HEK293 (cell line): ENCODE measurements at regions not wholly inside any gene's neighbourhood (a gene's known extent, or its start where the extent isn't known, plus 50 kb on each side); places are given as distances from the start of the nearest gene placed in this dataset.

Source experiments
- CTCF ChIA-PET: fragments of 350-600 bp; formaldehyde crosslinking; extraction: SDS; loops from one replicate; lab custom pipeline; 2021; ENCODE audit warnings: antibody characterized with exemption; lab: Yijun Ruan, JAX
- POLR2A ChIA-PET: fragments of 300-600 bp; formaldehyde crosslinking; extraction: SDS; loops from one replicate; lab custom pipeline; 2020; ENCODE audit warnings: antibody characterized with exemption, inconsistent platforms; lab: Yijun Ruan, JAX
- H3K27ac ChIP-seq: fragments of 200-500 bp; sonication (Bioruptor generic); 2 replicates; pipeline ENCODE4 v1.5.1; 2014; ENCODE audit warnings: low read depth, low read length, control low read depth, inconsistent platforms; ENCODE audit errors: extremely low read depth
- H3K36me3 ChIP-seq, 2 experiments: fragments of 200-500 bp in 1 of 2; sonication (Bioruptor generic) in 1 of 2; 1 replicate in 1 of 2; 2 replicates in 1 of 2; pipeline ENCODE4 v1.5.1; 2014 to 2017; ENCODE audit warnings: inconsistent platforms in 2 of 2, low read length in 2 of 2; ENCODE audit not compliant: control insufficient read depth in 2 of 2, insufficient read depth in 1 of 2
- H3K4me1 ChIP-seq: fragments of 200-500 bp; sonication (Bioruptor generic); 2 replicates; pipeline ENCODE4 v1.5.1; 2014; ENCODE audit warnings: mild to moderate bottlenecking, low read length, inconsistent platforms; ENCODE audit not compliant: control insufficient read depth, insufficient read depth
- H3K4me3 ChIP-seq: 2 replicates; pipeline ENCODE4 v1.5.1; 2011; ENCODE audit warnings: low read depth, mild to moderate bottlenecking, control low read depth, low read length, moderate library complexity
- H3K9me3 ChIP-seq: fragments of 200-500 bp; sonication (Bioruptor generic); 2 replicates; pipeline ENCODE4 v1.5.1; 2014; ENCODE audit warnings: low read depth, low read length, inconsistent platforms; ENCODE audit not compliant: control insufficient read depth, insufficient read depth
- GLI2 ChIP-seq: fragments of 450-650 bp; formaldehyde crosslinking; IDR thresholded peaks from 2 replicates; pipeline ENCODE4; 2017; ENCODE audit warnings: missing biosample characterization, missing genetic modification characterization, low read depth, borderline replicate concordance
- PRDM1 ChIP-seq: fragments of 450-650 bp; formaldehyde crosslinking; IDR thresholded peaks from 2 replicates; pipeline ENCODE4; 2016; ENCODE audit warnings: missing biosample characterization, missing genetic modification characterization
- ZBTB11 ChIP-seq: fragments of 450-650 bp; formaldehyde crosslinking; conservative IDR thresholded peaks from 2 replicates; pipeline ENCODE4 v1.5.1; 2016; ENCODE audit warnings: low read depth, missing biosample characterization, missing genetic modification characterization
- ZBTB20 ChIP-seq: fragments of 450-650 bp; formaldehyde crosslinking; IDR thresholded peaks from 2 replicates; pipeline ENCODE4 v1.5.1; 2016; ENCODE audit warnings: missing biosample characterization, missing genetic modification characterization
- ZFP69B ChIP-seq: fragments of 450-650 bp; formaldehyde crosslinking; IDR thresholded peaks from 2 replicates; pipeline ENCODE4 v1.5.1; 2016; ENCODE audit warnings: missing biosample characterization, missing genetic modification characterization
- ZNF133 ChIP-seq: fragments of 450-650 bp; formaldehyde crosslinking; IDR thresholded peaks from 2 replicates; pipeline ENCODE4 v1.5.1; 2016; ENCODE audit warnings: missing biosample characterization, missing genetic modification characterization
- ZNF148 ChIP-seq: fragments of 450-650 bp; formaldehyde crosslinking; IDR thresholded peaks from 2 replicates; pipeline ENCODE4 v1.5.0; 2017; ENCODE audit warnings: missing biosample characterization, missing genetic modification characterization, borderline replicate concordance
- ZNF211 ChIP-seq: fragments of 450-650 bp; formaldehyde crosslinking; IDR thresholded peaks from 2 replicates; pipeline ENCODE4 v1.5.1; 2016; ENCODE audit warnings: low read depth, missing biosample characterization, missing genetic modification characterization
- ZNF239 ChIP-seq: fragments of 450-650 bp; formaldehyde crosslinking; IDR thresholded peaks from 2 replicates; pipeline ENCODE4 v1.5.1; 2016; ENCODE audit warnings: missing biosample characterization, missing genetic modification characterization
- ZNF24 ChIP-seq: fragments of 450-650 bp; formaldehyde crosslinking; IDR thresholded peaks from 2 replicates; pipeline ENCODE4 v1.5.1; 2016; ENCODE audit warnings: missing biosample characterization, missing genetic modification characterization
- ZNF274 ChIP-seq, 2 experiments: fragments of 200-500 bp in 1 of 2; fragments of 450-650 bp in 1 of 2; sonication (Bioruptor generic) in 1 of 2; formaldehyde crosslinking in 1 of 2; IDR thresholded peaks; 2 replicates each; pipeline versions ENCODE4 v1.5.1 to v1.6.1; 2014 to 2016; ENCODE audit warnings: borderline replicate concordance in 1 of 2, inconsistent platforms in 1 of 2, low read length in 1 of 2, missing biosample characterization in 1 of 2, missing genetic modification characterization in 1 of 2
- ZNF324 ChIP-seq: fragments of 450-650 bp; formaldehyde crosslinking; IDR thresholded peaks from 2 replicates; pipeline ENCODE4 v1.5.1; 2016; ENCODE audit warnings: missing biosample characterization, missing genetic modification characterization
- ZNF335 ChIP-seq: fragments of 450-650 bp; formaldehyde crosslinking; conservative IDR thresholded peaks from 2 replicates; pipeline ENCODE4 v1.5.1; 2016; ENCODE audit warnings: missing biosample characterization, missing genetic modification characterization
- ZNF354C ChIP-seq: fragments of 450-650 bp; formaldehyde crosslinking; IDR thresholded peaks from 2 replicates; pipeline ENCODE4 v1.5.1; 2016; ENCODE audit warnings: missing biosample characterization, missing genetic modification characterization, low read depth, borderline replicate concordance
- ZNF416 ChIP-seq: fragments of 450-650 bp; formaldehyde crosslinking; IDR thresholded peaks from 2 replicates; pipeline ENCODE4 v1.5.1; 2016; ENCODE audit warnings: missing biosample characterization, missing genetic modification characterization
- ZNF548 ChIP-seq: fragments of 450-650 bp; formaldehyde crosslinking; IDR thresholded peaks from 2 replicates; pipeline ENCODE4 v1.5.1; 2016; ENCODE audit warnings: missing biosample characterization, missing genetic modification characterization
- ZNF571 ChIP-seq: fragments of 450-650 bp; formaldehyde crosslinking; IDR thresholded peaks from 2 replicates; pipeline ENCODE4 v1.5.0; 2017; ENCODE audit warnings: missing biosample characterization, missing genetic modification characterization
- ZNF596 ChIP-seq: fragments of 450-650 bp; IDR thresholded peaks from 2 replicates; pipeline ENCODE4 v1.5.0; 2018; ENCODE audit warnings: missing biosample characterization, mild to moderate bottlenecking, missing genetic modification characterization, moderate library complexity
- ZNF623 ChIP-seq: fragments of 450-650 bp; formaldehyde crosslinking; IDR thresholded peaks from 2 replicates; pipeline ENCODE4 v1.5.1; 2016; ENCODE audit warnings: missing biosample characterization, missing genetic modification characterization
- ZNF626 ChIP-seq: fragments of 450-650 bp; sonication (Bioruptor Pico); formaldehyde crosslinking; IDR thresholded peaks from 2 replicates; pipeline ENCODE4 v1.5.1; 2018; ENCODE audit warnings: missing biosample characterization, missing genetic modification characterization, inconsistent platforms
- ZSCAN18 ChIP-seq: fragments of 450-650 bp; formaldehyde crosslinking; IDR thresholded peaks from 2 replicates; pipeline ENCODE4 v1.5.1; 2016; ENCODE audit warnings: missing biosample characterization, missing genetic modification characterization
- ZSCAN30 ChIP-seq: fragments of 450-650 bp; IDR thresholded peaks from 2 replicates; pipeline ENCODE4 v1.5.1; 2018; ENCODE audit warnings: missing biosample characterization, mild to moderate bottlenecking, missing genetic modification characterization, moderate library complexity
- TF ChIP-seq, protein P1 (sequence below): fragments of 450-650 bp; formaldehyde crosslinking; conservative IDR thresholded peaks from 2 replicates; pipeline ENCODE4 v1.5.1; 2016; ENCODE audit warnings: low read depth, missing biosample characterization, missing genetic modification characterization

- TF ChIP-seq, protein P1, sequence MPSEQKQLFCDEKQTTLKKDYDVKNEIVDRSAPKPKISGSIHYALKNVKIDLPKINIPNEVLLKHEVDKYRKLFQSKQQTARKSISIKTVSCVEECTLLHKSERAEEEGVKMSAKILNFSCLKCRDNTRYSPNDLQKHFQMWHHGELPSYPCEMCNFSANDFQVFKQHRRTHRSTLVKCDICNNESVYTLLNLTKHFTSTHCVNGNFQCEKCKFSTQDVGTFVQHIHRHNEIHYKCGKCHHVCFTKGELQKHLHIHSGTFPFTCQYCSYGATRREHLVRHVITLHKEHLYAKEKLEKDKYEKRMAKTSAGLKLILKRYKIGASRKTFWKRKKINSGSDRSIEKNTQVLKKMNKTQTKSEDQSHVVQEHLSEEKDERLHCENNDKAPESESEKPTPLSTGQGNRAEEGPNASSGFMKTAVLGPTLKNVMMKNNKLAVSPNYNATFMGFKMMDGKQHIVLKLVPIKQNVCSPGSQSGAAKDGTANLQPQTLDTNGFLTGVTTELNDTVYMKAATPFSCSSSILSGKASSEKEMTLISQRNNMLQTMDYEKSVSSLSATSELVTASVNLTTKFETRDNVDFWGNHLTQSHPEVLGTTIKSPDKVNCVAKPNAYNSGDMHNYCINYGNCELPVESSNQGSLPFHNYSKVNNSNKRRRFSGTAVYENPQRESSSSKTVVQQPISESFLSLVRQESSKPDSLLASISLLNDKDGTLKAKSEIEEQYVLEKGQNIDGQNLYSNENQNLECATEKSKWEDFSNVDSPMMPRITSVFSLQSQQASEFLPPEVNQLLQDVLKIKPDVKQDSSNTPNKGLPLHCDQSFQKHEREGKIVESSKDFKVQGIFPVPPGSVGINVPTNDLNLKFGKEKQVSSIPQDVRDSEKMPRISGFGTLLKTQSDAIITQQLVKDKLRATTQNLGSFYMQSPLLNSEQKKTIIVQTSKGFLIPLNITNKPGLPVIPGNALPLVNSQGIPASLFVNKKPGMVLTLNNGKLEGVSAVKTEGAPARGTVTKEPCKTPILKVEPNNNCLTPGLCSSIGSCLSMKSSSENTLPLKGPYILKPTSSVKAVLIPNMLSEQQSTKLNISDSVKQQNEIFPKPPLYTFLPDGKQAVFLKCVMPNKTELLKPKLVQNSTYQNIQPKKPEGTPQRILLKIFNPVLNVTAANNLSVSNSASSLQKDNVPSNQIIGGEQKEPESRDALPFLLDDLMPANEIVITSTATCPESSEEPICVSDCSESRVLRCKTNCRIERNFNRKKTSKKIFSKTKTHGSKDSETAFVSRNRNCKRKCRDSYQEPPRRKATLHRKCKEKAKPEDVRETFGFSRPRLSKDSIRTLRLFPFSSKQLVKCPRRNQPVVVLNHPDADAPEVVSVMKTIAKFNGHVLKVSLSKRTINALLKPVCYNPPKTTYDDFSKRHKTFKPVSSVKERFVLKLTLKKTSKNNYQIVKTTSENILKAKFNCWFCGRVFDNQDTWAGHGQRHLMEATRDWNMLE, result no peak
- TF ChIP-seq ZNF239 (tag by site-specific recombination), result no peak
- TF ChIP-seq ZNF548 (tag by site-specific recombination), result no peak
- no peak for TF ChIP-seq ZNF133
- TF ChIP-seq ZNF335 (tag by site-specific recombination), result no peak
- TF ChIP-seq ZNF324 (tag by site-specific recombination), result no peak
- no peak for TF ChIP-seq ZNF596 (tag by site-specific recombination)
- TF ChIP-seq ZNF148, result no peak
- no peak for TF ChIP-seq ZNF626 (tag by site-specific recombination)
- TF ChIP-seq ZSCAN18 (tag by site-specific recombination), result no peak
- TF ChIP-seq GLI2 (tag by site-specific recombination), result no peak
Observed at GRCh38 chr7:25420771-25421170, 192.5 kb upstream of the NPVF start (continued).

GRCh38 chr7:25424113-25424512, 195.8 kb upstream of the NPVF start:
- H3K9me3 ChIP-seq, result no peaks in the 10 kb centered on the region
- no peaks in the 10 kb centered on the region for H3K36me3 ChIP-seq
- no peaks in the 10 kb centered on the region for H3K4me1 ChIP-seq
- no peak overlapping the region for H3K27ac ChIP-seq
- no peak for TF ChIP-seq ZSCAN30 (tag by site-specific recombination)
- TF ChIP-seq ZNF274 (IDR thresholded peaks at IDR 0.05; ENCODE audit: low read length), result no peak
- TF ChIP-seq ZNF274 (tag by site-specific recombination; IDR thresholded peaks at IDR 0.05; ENCODE audit: borderline replicate concordance), result no peak
- TF ChIP-seq ZNF416 (tag by site-specific recombination), result no peak
- TF ChIP-seq ZNF623 (tag by site-specific recombination), result no peak
- ChIA-PET POLR2A (no interaction called here), CTCF (no interaction called here)
- H3K4me3 ChIP-seq, result no peak overlapping the region

DNA sequence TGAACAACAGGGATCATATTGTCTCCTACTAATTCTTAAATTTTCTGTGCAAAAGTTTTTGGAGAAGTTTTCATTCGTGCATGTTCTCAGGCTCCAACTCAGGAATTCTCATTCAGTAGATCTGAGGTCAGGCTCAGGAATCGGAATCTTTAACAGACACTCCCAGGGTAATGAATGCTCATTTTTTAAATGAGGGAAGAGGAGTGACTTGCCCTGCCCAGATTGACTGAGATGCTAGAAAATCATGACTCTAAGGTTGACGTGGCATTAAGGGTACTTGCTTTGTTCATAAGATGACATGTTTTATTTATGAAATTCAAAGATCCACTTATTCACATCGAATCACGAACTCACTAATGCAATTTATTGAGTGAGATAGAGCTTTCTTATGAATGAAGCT, 196.6 kb upstream of the NPVF start:
- H3K4me3 ChIP-seq, result no peak overlapping the region
- no peaks in the 10 kb centered on the region for H3K4me1 ChIP-seq
- CTCF ChIA-PET, result no interaction called here
- no peaks in the 10 kb centered on the region for H3K36me3 ChIP-seq
- POLR2A ChIA-PET, result no interaction called here
- no peak overlapping the region for H3K27ac ChIP-seq
- no peaks in the 10 kb centered on the region for H3K9me3 ChIP-seq
- TF ChIP-seq ZNF571 (no peak), ZFP69B (tag by site-specific recombination) (no peak), ZNF623 (tag by site-specific recombination) (no peak), ZNF354C (tag by site-specific recombination) (no peak), PRDM1 (tag by site-specific recombination) (no peak), ZNF211 (tag by site-specific recombination) (no peak), ZBTB11 (no peak), ZNF24 (tag by site-specific recombination) (no peak), ZBTB20 (tag by site-specific recombination) (no peak)
